K562 (cell line): ENCODE measurements at regions not wholly inside any gene's neighbourhood (a gene's known extent, or its start where the extent isn't known, plus 50 kb on each side); places are given as distances from the start of the nearest gene placed in this dataset.

ENCODE experiments used
- ATAC-seq: fragments of 200-7000 bp; cut with Tn5 transposase; 3 replicates; pipeline ENCODE4 v1.9.1; 2020; ENCODE audit warnings: moderate library complexity
- BruUV-seq: library from RNA; stranded (reverse); fragments of 400-500 nt; replicated peaks from 2 replicates; lab custom pipeline; 2021; lab: Mats Ljungman, UMichigan
- CTCF ChIA-PET: fragments of 300-600 bp; formaldehyde crosslinking; extraction: SDS; loops from one replicate; lab custom pipeline; 2021; ENCODE audit warnings: low intra/inter-chr PET ratio; lab: Yijun Ruan, JAX
- POLR2A ChIA-PET: fragments of 300-600, 350-650 bp; sonication (Branson Sonifier 250); formaldehyde crosslinking; extraction: SDS; loops from one replicate; lab custom pipeline; 2021; ENCODE audit warnings: antibody characterized with exemption, inconsistent platforms; lab: Yijun Ruan, JAX
- DNase-seq, 4 experiments: peaks; one replicate each; pipeline versions ENCODE4 v3.0.0 to v3.0.0-alpha.2; 2011 to 2018; ENCODE audit warnings: low spot score in 3 of 4, mixed read lengths in 3 of 4; ENCODE audit errors: extremely low read depth in 1 of 4
- FAIRE-seq: peaks from 2 replicates; lab custom pipeline; 2011; peaks lifted over from hg19 to GRCh38; lab: Jason Lieb, UNC
- H2AFZ ChIP-seq: 2 replicates; pipeline ENCODE4 v1.6.0; 2011; ENCODE audit warnings: low read depth, low read length, control low read depth, inconsistent platforms
- H3K27ac ChIP-seq: fragments of 200-600 bp; 3 replicates; pipeline ENCODE4 v1.8.0; 2011; ENCODE audit warnings: low read depth, mild to moderate bottlenecking, control low read depth, inconsistent platforms, low read length, moderate library complexity, mixed read lengths; ENCODE audit errors: extremely low read depth
- H3K27me3 ChIP-seq, 2 experiments: fragments of 300-600 bp in 1 of 2; 2 replicates in 1 of 2; 3 replicates in 1 of 2; pipeline versions ENCODE4 v1.6.0 to v1.8.0; 2011; ENCODE audit warnings: inconsistent platforms in 2 of 2, low read length in 2 of 2, mild to moderate bottlenecking in 1 of 2, mixed read lengths in 1 of 2, moderate library complexity in 1 of 2; ENCODE audit not compliant: control insufficient read depth in 2 of 2, insufficient read depth in 2 of 2
- H3K36me3 ChIP-seq: fragments of 300-600 bp; 3 replicates; pipeline ENCODE4 v1.8.0; 2011; ENCODE audit warnings: mild to moderate bottlenecking, low read length, inconsistent platforms; ENCODE audit not compliant: control insufficient read depth, insufficient read depth
- H3K4me1 ChIP-seq, 2 experiments: fragments of 200-600 bp in 1 of 2; replicated peaks in 1 of 2; 2 replicates in 1 of 2; 3 replicates in 1 of 2; pipeline versions ENCODE4 v1.5.1 to v1.8.0; 2011; ENCODE audit warnings: inconsistent platforms in 2 of 2, low read length in 2 of 2, mild to moderate bottlenecking in 1 of 2, mixed read lengths in 1 of 2, moderate library complexity in 1 of 2; ENCODE audit not compliant: control insufficient read depth in 2 of 2, insufficient read depth in 2 of 2
- H3K4me2 ChIP-seq: 2 replicates; pipeline ENCODE4 v1.6.1; 2011; ENCODE audit warnings: low read length, control low read depth, inconsistent platforms, mixed read lengths; ENCODE audit not compliant: insufficient read depth
- H3K4me3 ChIP-seq: fragments of 200-600 bp; sonication (generic), shearing (Covaris generic); 2 replicates; pipeline ENCODE4 v1.5.1; 2016; ENCODE audit warnings: control low read depth, inconsistent platforms
- H3K79me2 ChIP-seq: fragments of 200-600 bp; 3 replicates; pipeline ENCODE4 v1.8.0; 2011; ENCODE audit warnings: low read length, inconsistent platforms; ENCODE audit not compliant: control insufficient read depth, insufficient read depth
- H3K9ac ChIP-seq, 2 experiments: 2 replicates each; pipeline versions ENCODE4 v1.6.0 to v1.6.1; 2011; ENCODE audit warnings: low read depth in 2 of 2, low read length in 2 of 2, control low read depth in 1 of 2, inconsistent platforms in 1 of 2, mild to moderate bottlenecking in 1 of 2, mixed read lengths in 1 of 2; ENCODE audit not compliant: insufficient read depth in 1 of 2
- H3K9me1 ChIP-seq: one replicate; pipeline ENCODE4 v1.6.0; 2011; ENCODE audit warnings: inconsistent platforms, mild to moderate bottlenecking, low read length, moderate library complexity; ENCODE audit not compliant: control insufficient read depth, insufficient read depth
- H3K9me3 ChIP-seq: replicated peaks from 2 replicates; pipeline ENCODE4 v1.5.1; 2011; ENCODE audit warnings: low read depth, low read length, inconsistent platforms; ENCODE audit not compliant: control insufficient read depth, insufficient read depth
- H4K20me1 ChIP-seq: replicated peaks from 2 replicates; pipeline ENCODE4 v1.6.1; 2011; ENCODE audit warnings: low read length, inconsistent platforms, mixed read lengths; ENCODE audit not compliant: control insufficient read depth, insufficient read depth
- ATF1 ChIP-seq, 2 experiments: fragments of 450-650 bp in 1 of 2; IDR thresholded peaks; 2 replicates each; pipeline ENCODE4 v1.6.1; 2016; ENCODE audit warnings: missing compliant biosample characterization in 1 of 2, missing genetic modification characterization in 1 of 2
- ATF7 ChIP-seq: fragments of 450-650 bp; IDR thresholded peaks from 2 replicates; pipeline ENCODE4 v1.7.1; 2014; ENCODE audit warnings: mild to moderate bottlenecking, moderate library complexity
- CEBPB ChIP-seq: fragments of 450-650 bp; IDR thresholded peaks from 2 replicates; pipeline ENCODE4 v1.6.1; 2016; ENCODE audit warnings: missing genetic modification characterization, missing compliant biosample characterization
- CEBPG ChIP-seq, 3 experiments: fragments of 200-800 bp in 1 of 3; sonication (Bioruptor generic) in 1 of 3; sonication (generic) in 1 of 3; formaldehyde crosslinking in 1 of 3; IDR thresholded peaks in 2 of 3; conservative IDR thresholded peaks in 1 of 3; 2 replicates each; pipeline versions ENCODE4 v1.6.1 to v1.8.0; 2016 to 2022; ENCODE audit warnings: missing compliant biosample characterization in 2 of 3, missing genetic modification characterization in 2 of 3, mild to moderate bottlenecking in 1 of 3, missing genetic modification reagents in 1 of 3
- JUNB ChIP-seq: fragments of 450-650 bp; formaldehyde crosslinking; conservative IDR thresholded peaks from 2 replicates; pipeline ENCODE4 v1.4.0; 2020; ENCODE audit warnings: mild to moderate bottlenecking
- JUND ChIP-seq, 2 experiments: IDR thresholded peaks; 2 replicates in 1 of 2; 3 replicates in 1 of 2; pipeline ENCODE4 v1.6.1; 2011; ENCODE audit warnings: borderline replicate concordance in 2 of 2, low read depth in 2 of 2, low read length in 2 of 2, improper control_type of control experiment in 1 of 2, missing biosample characterization in 1 of 2, missing genetic modification characterization in 1 of 2, missing genetic modification reagents in 1 of 2
- NR2C1 ChIP-seq, 2 experiments: fragments of 450-650 bp; IDR thresholded peaks; 2 replicates each; pipeline ENCODE4 v1.6.1; 2017; ENCODE audit warnings: mild to moderate bottlenecking in 2 of 2, antibody characterized with exemption in 1 of 2, inconsistent platforms in 1 of 2, missing compliant biosample characterization in 1 of 2, missing genetic modification characterization in 1 of 2
- ZNF23 ChIP-seq: fragments of 250-450 bp; sonication (Bioruptor Pico); IDR thresholded peaks from 2 replicates; pipeline ENCODE4 v1.4.0; 2020; ENCODE audit warnings: mild to moderate bottlenecking
- ZNF766 ChIP-seq: fragments of 200-800 bp; sonication (Bioruptor generic); conservative IDR thresholded peaks from 2 replicates; pipeline ENCODE4 v1.6.1; 2016; ENCODE audit warnings: missing genetic modification characterization, missing compliant biosample characterization
- WGBS: fragments of 100-300 bp; shearing (Covaris generic); methylation state at CpG from one replicate; pipeline ENCODE4 v1.1.6; 2016; ENCODE audit warnings: low coverage, mixed read lengths; ENCODE audit not compliant: insufficient coverage; ENCODE audit errors: missing lambda C conversion rate; 5-methylcytosine and 5-hydroxymethylcytosine counted together
- in situ Hi-C: fragments of 300-500 bp; cut with MboI; formaldehyde crosslinking; loops from 4 replicates; pipeline ENCODE4 v1.15.0; 2018; ENCODE audit warnings: inconsistent platforms, mixed read lengths
- intact Hi-C: fragments of 100-400 bp; cut with micrococcal nuclease; formaldehyde crosslinking; loops from 2 replicates; pipeline ENCODE4 v1.14.2; 2022
- TF ChIP-seq, protein P1 (sequence below): fragments of 450-650 bp; formaldehyde crosslinking; conservative IDR thresholded peaks from 2 replicates; pipeline ENCODE4 v1.4.0; 2022; ENCODE audit warnings: mild to moderate bottlenecking, missing genetic modification characterization
- TF ChIP-seq, protein P2 (sequence below), 2 experiments: fragments of 450-650 bp in 1 of 2; sonication (generic) in 1 of 2; formaldehyde crosslinking in 1 of 2; IDR thresholded peaks in 1 of 2; conservative IDR thresholded peaks in 1 of 2; 2 replicates each; pipeline versions ENCODE4 v1.6.1 to v1.8.1; 2016 to 2023; ENCODE audit warnings: mild to moderate bottlenecking in 2 of 2, moderate library complexity in 2 of 2, inconsistent platforms in 1 of 2, missing genetic modification reagents in 1 of 2

DNA sequence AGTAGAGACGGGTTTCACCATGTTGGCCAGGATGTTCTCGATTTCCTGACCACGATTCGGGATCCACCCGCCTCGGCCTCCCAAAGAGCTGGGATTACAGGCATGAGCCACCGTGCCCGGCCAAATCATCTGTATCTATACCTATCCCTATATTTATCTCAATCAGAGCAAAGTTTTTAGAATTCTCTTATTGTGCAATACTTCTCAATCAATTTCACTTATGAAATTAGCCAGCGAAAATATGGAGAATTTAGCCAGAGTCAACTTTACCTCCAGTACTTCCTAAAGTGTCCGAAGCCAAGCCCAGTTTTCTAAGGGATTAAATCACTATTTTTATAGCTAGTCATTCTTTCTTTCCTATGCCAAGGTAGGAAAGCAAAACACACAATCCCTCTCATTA, 319.1 kb upstream of the PFKP start:
- no peaks in the 10 kb centered on the region for H3K9me3 ChIP-seq
- no peaks in the 10 kb centered on the region for H3K4me1 ChIP-seq
- no peaks in the 10 kb centered on the region for H4K20me1 ChIP-seq
- CTCF ChIA-PET, result no interaction called here
- intact Hi-C loops, result no loop called here
- H3K4me3 ChIP-seq, result no peak overlapping the region
- H3K27me3 ChIP-seq, result no peaks in the 10 kb centered on the region
- BruUV-seq, result no TSS peak
- H3K9ac ChIP-seq, result no peak overlapping the region
- under 1% methylated on average over 10 of the region's 10 CpGs for WGBS
- no peak overlapping the region for H2AFZ ChIP-seq
- no peak overlapping the region for H3K4me2 ChIP-seq
- H3K36me3 ChIP-seq, result no peaks in the 10 kb centered on the region
- no peak overlapping the region for H3K27ac ChIP-seq
- POLR2A ChIA-PET, result interaction anchor here (0.7 kb wide), 1 partner anchor 118 kb away, joined by 4 read pairs; no protein-coding TSS in a partner anchor
- TF ChIP-seq CEBPG (CRISPR knock-in tag; IDR thresholded peaks at IDR 0.05), result no peak
- peak in 1 of 2 experiments; percentile 85; a peak in 3 of 4 replicates for TF ChIP-seq CEBPG (tag; conservative IDR thresholded peaks at IDR 0.05 in 1 of 2, IDR thresholded peaks at IDR 0.05 in 1 of 2)
- peak; percentile 69 for TF ChIP-seq CEBPB
- TF ChIP-seq ZNF766 (CRISPR knock-in tag), result no peak
- TF ChIP-seq ZNF23 (CRISPR knock-in tag), result no peak
- in situ Hi-C loops, result no loop called here
- ATAC-seq (no peak), FAIRE-seq (no peak), DNase-seq (no peak)
- H3K79me2 ChIP-seq, result no peaks in the 10 kb centered on the region
- H3K9me1 ChIP-seq, result no peaks in the 10 kb centered on the region

DNA sequence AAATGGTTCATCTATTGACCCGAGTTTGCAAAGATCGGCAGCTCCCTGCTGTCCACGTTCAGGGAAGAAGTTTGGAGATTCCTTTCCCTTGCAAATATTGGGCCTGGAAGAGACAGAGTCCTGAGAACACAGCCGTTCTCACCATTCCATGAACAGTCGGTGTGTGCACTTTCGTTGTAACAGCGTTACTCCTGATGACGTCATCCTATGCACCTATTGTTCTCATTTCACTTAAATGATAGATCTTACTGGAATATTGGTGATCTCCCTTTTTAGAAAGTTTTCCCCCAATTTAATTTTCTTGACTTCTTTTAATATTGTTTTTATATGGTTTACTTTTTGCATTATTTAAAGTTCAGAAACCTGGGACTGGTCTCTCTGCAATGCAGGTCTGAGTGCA, 320.7 kb upstream of the PFKP start:
- POLR2A ChIA-PET, result no interaction called here
- H3K27ac ChIP-seq, result no peak overlapping the region
- H3K4me1 ChIP-seq, result no peaks in the 10 kb centered on the region
- no peaks in the 10 kb centered on the region for H3K79me2 ChIP-seq
- no peak for DNase-seq
- no peaks in the 10 kb centered on the region for H3K27me3 ChIP-seq
- no peak overlapping the region for H3K4me2 ChIP-seq
- H3K36me3 ChIP-seq, result no peaks in the 10 kb centered on the region
- H3K9me1 ChIP-seq, result no peaks in the 10 kb centered on the region
- no peak for ATAC-seq
- no peak overlapping the region for H2AFZ ChIP-seq
- no peaks in the 10 kb centered on the region for H3K9me3 ChIP-seq
- no peak overlapping the region for H3K9ac ChIP-seq
- TF ChIP-seq JUNB, result peak; percentile 63; the same call in 1 of the 2 replicates
- TF ChIP-seq, protein P1, sequence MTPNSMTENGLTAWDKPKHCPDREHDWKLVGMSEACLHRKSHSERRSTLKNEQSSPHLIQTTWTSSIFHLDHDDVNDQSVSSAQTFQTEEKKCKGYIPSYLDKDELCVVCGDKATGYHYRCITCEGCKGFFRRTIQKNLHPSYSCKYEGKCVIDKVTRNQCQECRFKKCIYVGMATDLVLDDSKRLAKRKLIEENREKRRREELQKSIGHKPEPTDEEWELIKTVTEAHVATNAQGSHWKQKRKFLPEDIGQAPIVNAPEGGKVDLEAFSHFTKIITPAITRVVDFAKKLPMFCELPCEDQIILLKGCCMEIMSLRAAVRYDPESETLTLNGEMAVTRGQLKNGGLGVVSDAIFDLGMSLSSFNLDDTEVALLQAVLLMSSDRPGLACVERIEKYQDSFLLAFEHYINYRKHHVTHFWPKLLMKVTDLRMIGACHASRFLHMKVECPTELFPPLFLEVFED, result no peak
- peak; percentile 46; the same call in 1 of the 2 replicates for TF ChIP-seq ATF7
- TF ChIP-seq NR2C1 (IDR thresholded peaks at IDR 0.05), result no peak
- no peak for TF ChIP-seq NR2C1 (tag; IDR thresholded peaks at IDR 0.05)
- TF ChIP-seq, protein P2, sequence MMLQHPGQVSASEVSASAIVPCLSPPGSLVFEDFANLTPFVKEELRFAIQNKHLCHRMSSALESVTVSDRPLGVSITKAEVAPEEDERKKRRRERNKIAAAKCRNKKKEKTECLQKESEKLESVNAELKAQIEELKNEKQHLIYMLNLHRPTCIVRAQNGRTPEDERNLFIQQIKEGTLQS (IDR thresholded peaks at IDR 0.05), result peak; percentile 82
- TF ChIP-seq, protein P2 (CRISPR knock-in tag; conservative IDR thresholded peaks at IDR 0.05), result no peak
- peak; percentile 51; the same call in 1 of the 2 replicates for TF ChIP-seq JUND (IDR thresholded peaks at IDR 0.05; ENCODE audit: borderline replicate concordance, low read depth, low read length)
- TF ChIP-seq JUND (tag; IDR thresholded peaks at IDR 0.05; ENCODE audit: borderline replicate concordance, low read depth, low read length), result peak; percentile 58; the same call in 1 of the 3 replicates
- no peak for TF ChIP-seq ATF1 (CRISPR knock-in tag; IDR thresholded peaks at IDR 0.05)
- TF ChIP-seq ATF1 (tag; IDR thresholded peaks at IDR 0.05), result peak; percentile 27; the same call in 1 of the 2 replicates
- TF ChIP-seq, all 486 proteins: peak for 5
- no peak overlapping the region for H3K4me3 ChIP-seq
- no TSS peak for BruUV-seq
- under 1% methylated on average over 8 of the region's 8 CpGs for WGBS
- CTCF ChIA-PET, result no interaction called here
- intact Hi-C loops (no loop called here), in situ Hi-C loops (no loop called here)
- FAIRE-seq, result no peak
- no peaks in the 10 kb centered on the region for H4K20me1 ChIP-seq
